ENCODE measurements at regions not wholly inside any gene's neighbourhood (a gene's known extent, or its start where the extent isn't known, plus 50 kb on each side); places are given as distances from the start of the nearest gene placed in this dataset.
"Not testable (repeated sequence)": the region's sequence is repeated elsewhere in the genome, so short reads cannot be mapped to it uniquely, and the experiment has no call there.

DNA sequence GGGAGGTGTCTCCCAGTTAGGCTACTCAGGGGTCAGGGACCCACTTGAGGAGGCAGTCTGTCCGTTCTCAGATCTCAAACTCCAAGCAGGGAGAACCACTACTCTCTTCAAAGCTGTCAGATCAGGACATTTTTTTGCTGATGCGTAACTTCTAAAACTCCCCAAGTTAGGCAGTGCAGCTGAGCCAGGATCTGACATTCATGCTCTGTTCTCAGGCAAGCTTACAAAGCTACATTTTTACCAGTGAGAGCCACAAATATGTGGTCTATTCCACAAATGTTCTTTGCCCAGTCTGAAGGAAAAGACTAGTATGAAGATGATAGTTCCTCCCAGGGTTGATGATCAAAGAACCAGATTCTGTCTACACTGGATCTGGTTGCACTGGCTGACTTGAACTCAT, 184.1 kb downstream of the MTCL1 start:
- DNase-seq (ENCODE audit: low spot score), result no peak
- Histone ChIP-seq H3K36me3 (replicated peaks in 1 of 2; ENCODE audit: control insufficient read depth in 1 of 2, insufficient read depth in 2 of 2, low read length in 2 of 2) (no peaks in the 10 kb centered on the region), H3K79me2 (ENCODE audit: insufficient read depth, low read length) (no peaks in the 10 kb centered on the region), H3K4me1 (ENCODE audit: insufficient read depth, low read length) (peaks cover 10% of the 10 kb centered on the region), H3K4me3 (replicated peaks in 1 of 3; ENCODE audit: insufficient read depth in 1 of 3, low read depth in 2 of 3, low read length in 3 of 3) (no peak overlapping the region), H2AFZ (ENCODE audit: low read length) (no peak overlapping the region), H4K20me1 (ENCODE audit: insufficient read depth, low read length) (no peaks in the 10 kb centered on the region), H3K9ac (ENCODE audit: insufficient read depth, low read depth, low read length) (no peak overlapping the region), H3K4me2 (ENCODE audit: low read depth, low read length) (no peak overlapping the region), H3K9me3 (ENCODE audit: low read length) (no peaks in the 10 kb centered on the region), H3K27me3 (ENCODE audit: control insufficient read depth in 1 of 2, insufficient read depth in 2 of 2, low read length in 2 of 2) (no peaks in the 10 kb centered on the region), H3K27ac (ENCODE audit: extremely low read length, insufficient read depth, low read length) (no peak overlapping the region)
- in situ Hi-C loops (cut with HindIII; ENCODE audit: extremely low pct_ligation_motif_present, low pct_unique_long_range_greater_than_20kb) (no loop called here), intact Hi-C loops (cut with micrococcal nuclease; ENCODE audit: unreplicated experiment) (no loop called here)
- ChIA-PET CTCF (ENCODE audit: low intra/inter-chr PET ratio, low total read pairs) (no interaction called here), POLR2A (no interaction called here)
- no TSS peak for BruUV-seq (replicated peaks)
- 100% methylated on average over 1 of the region's 2 CpGs for whole genome bisulfite sequencing (ENCODE audit: low lambda C conversion rate)
- TF ChIP-seq MAFK (conservative IDR thresholded peaks at IDR 0.05 in 1 of 2, IDR thresholded peaks at IDR 0.05 in 1 of 2; ENCODE audit: low read length in 2 of 2) (peak; percentile 54 to 74), ZSCAN31 (CRISPR knock-in tag; IDR thresholded peaks at IDR 0.05; ENCODE audit: low read depth) (no peak), ZNF557 (CRISPR knock-in tag; IDR thresholded peaks at IDR 0.05) (no peak), MAFF (IDR thresholded peaks at IDR 0.05; ENCODE audit: low read depth, low read length) (peak; percentile 54)
- no peak for FAIRE-seq
- ATAC-seq, result no peak

- H4K20me1 ChIP-seq (ENCODE audit: insufficient read depth, low read length); in situ Hi-C loops (cut with HindIII; ENCODE audit: extremely low pct_ligation_motif_present, low pct_unique_long_range_greater_than_20kb); H3K9ac ChIP-seq (ENCODE audit: insufficient read depth, low read depth, low read length); H3K4me1 ChIP-seq (ENCODE audit: insufficient read depth, low read length); DNase-seq (ENCODE audit: low spot score); H3K79me2 ChIP-seq (ENCODE audit: insufficient read depth, low read length); H3K27me3 ChIP-seq (ENCODE audit: control insufficient read depth in 1 of 2, insufficient read depth in 2 of 2, low read length in 2 of 2); H3K4me2 ChIP-seq (ENCODE audit: low read depth, low read length); H3K27ac ChIP-seq (ENCODE audit: extremely low read length, insufficient read depth, low read length); FAIRE-seq; H3K4me3 ChIP-seq (replicated peaks in 1 of 3; ENCODE audit: insufficient read depth in 1 of 3, low read depth in 2 of 3, low read length in 3 of 3); ATAC-seq; POLR2A ChIA-PET; H2AFZ ChIP-seq (ENCODE audit: low read length); H3K9me3 ChIP-seq (ENCODE audit: low read length); H3K36me3 ChIP-seq (replicated peaks in 1 of 2; ENCODE audit: control insufficient read depth in 1 of 2, insufficient read depth in 2 of 2, low read length in 2 of 2); CTCF ChIA-PET (ENCODE audit: low intra/inter-chr PET ratio, low total read pairs); BruUV-seq (replicated peaks): not testable (repeated sequence)
- intact Hi-C loops (cut with micrococcal nuclease; ENCODE audit: unreplicated experiment), result loop anchor here (10.0 kb wide), 1 partner anchor 1114 kb away; no protein-coding TSS in a partner anchor
- WGBS (ENCODE audit: low lambda C conversion rate), result 10% methylated on average over 3 of the region's 3 CpGs
These were observed 185.1 kb downstream of the MTCL1 start for GRCh38 chr18:8890503-8890902.
